GM12872 (cell line): ENCODE measurements at regions not wholly inside any gene's neighbourhood (a gene's known extent, or its start where the extent isn't known, plus 50 kb on each side); places are given as distances from the start of the nearest gene placed in this dataset.

ENCODE experiments used
- TF ChIP-seq, protein P1 (sequence below): IDR thresholded peaks from 3 replicates; pipeline ENCODE4 v1.5.1; 2011; ENCODE audit warnings: low read depth, mild to moderate bottlenecking, low read length, moderate library complexity; ENCODE audit not compliant: insufficient read depth

DNA sequence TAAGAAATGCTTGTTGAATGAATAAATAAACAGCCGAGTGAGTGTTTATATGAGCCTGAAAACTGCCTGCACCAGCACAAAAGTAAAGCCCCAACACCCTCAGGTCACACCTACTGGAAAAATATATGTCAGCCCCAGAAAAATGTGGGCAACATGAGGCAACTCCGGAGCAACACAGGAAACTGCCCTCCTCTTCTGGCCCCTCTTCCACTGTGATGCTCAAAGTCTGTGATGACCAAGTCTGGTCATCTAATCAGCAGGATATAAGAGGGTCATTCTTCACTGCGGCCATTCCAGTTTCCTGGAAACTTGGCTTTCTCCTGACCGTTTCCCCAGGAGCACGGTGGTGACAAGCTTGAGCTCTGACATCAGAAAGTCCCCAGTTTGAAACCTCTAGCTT, 159.6 kb upstream of the PZP start:
- TF ChIP-seq, protein P1, sequence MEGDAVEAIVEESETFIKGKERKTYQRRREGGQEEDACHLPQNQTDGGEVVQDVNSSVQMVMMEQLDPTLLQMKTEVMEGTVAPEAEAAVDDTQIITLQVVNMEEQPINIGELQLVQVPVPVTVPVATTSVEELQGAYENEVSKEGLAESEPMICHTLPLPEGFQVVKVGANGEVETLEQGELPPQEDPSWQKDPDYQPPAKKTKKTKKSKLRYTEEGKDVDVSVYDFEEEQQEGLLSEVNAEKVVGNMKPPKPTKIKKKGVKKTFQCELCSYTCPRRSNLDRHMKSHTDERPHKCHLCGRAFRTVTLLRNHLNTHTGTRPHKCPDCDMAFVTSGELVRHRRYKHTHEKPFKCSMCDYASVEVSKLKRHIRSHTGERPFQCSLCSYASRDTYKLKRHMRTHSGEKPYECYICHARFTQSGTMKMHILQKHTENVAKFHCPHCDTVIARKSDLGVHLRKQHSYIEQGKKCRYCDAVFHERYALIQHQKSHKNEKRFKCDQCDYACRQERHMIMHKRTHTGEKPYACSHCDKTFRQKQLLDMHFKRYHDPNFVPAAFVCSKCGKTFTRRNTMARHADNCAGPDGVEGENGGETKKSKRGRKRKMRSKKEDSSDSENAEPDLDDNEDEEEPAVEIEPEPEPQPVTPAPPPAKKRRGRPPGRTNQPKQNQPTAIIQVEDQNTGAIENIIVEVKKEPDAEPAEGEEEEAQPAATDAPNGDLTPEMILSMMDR = no peak

DNA sequence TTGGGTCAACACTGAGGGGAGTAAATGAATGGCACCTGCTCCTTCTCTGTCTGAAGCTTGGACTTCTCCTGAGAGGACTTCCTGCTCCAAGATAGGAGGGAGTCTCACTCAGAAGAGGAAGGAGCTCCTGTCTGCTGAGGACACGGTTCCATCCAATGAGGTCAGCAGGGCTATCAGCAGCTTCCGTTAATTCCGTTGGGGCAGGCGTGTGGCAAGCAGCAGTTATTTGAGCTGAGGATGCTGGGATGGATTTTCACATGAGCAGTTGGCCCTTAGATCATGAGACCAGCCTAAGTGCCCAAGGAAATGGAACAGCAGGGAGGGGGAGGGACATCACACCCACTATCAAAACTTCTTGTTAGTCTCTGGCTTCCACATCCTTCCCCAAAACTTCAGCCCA, 159.0 kb upstream of the PZP start:
- TF ChIP-seq, protein P1 = no peak

DNA sequence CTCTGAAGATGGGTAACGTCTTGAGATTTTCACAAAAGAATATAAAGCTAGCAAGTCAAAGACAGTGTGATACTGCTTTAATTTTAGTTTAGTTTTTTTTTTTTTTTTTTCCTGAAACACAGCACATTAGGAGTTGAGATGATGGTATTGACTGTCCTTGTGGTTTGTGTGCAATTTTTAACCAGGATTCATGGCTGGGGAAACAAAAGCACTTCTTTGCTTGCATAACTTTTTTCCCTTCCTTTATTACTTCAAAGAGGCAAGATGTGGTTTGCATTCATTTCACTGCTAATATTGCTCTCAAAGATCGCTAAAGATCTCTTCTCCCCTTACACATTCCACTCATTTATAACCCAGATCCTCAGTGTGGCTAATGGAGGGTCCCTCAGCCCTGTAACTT, 157.1 kb upstream of the PZP start:
- TF ChIP-seq, protein P1 = no peak

DNA sequence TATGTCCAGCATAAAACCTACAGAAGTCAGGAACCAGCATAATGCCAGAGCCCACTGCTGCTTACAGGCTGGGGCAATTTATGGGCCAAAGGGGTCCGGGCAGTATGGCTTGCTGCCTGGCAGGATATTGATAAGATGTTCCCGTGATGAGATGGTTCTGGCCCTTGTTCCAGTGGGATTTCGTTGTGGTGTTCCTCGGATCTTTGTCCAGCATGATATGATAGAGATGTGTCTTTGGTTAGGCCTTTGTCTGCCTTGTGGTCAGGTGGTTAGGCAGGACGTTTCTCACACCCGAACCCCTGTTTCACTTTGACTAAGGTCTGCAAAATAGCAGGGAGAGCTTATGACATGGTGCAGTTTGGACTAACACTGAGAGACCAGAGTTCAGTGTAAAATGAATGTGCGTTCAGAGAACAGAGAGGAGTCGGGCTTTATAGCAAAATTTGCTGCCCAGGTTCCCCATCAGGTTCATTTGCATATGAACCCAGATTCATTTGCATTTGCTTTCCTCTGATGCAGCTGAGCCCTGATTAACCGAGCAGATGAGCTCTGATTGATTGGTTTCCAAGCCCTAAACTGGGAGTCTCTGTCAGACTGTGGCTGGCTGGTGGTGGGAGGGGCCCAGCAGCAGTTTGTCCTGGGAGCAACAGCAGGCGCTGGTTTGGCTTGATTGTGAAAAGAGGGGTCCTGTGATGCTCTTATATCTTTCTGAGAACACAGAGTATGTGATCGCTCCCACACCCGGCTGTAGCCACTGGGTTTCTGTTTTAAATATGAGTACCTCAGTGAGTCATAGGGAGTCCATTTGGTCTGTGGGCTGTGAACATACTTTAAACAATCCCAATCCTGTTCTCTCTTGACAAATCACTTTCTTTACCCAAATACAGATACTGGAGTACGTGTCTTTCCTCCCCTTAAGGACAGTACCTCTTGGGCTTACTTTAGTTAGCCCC, 156.3 kb upstream of the PZP start:
- TF ChIP-seq, protein P1 = no peak

DNA sequence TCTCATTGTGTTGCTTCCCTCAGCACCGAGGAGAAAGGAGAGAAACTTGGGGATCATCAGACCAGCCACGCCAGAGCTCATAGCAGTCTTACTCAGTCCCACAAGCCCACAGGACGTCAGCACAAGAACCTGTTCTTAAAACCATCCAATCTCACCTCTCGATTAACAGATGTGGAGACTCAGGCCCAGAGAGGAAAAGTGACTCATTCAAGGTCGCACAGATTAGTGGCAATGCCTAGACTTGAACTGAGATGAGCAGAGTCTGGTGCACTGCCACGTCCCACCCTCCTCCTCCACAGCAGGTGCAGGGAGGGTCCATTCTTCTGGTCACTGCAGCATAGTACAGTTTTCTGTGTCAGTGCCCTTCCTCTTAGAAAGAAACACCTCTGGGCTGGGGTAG, 154.9 kb upstream of the PZP start:
- TF ChIP-seq, protein P1 = no peak

DNA sequence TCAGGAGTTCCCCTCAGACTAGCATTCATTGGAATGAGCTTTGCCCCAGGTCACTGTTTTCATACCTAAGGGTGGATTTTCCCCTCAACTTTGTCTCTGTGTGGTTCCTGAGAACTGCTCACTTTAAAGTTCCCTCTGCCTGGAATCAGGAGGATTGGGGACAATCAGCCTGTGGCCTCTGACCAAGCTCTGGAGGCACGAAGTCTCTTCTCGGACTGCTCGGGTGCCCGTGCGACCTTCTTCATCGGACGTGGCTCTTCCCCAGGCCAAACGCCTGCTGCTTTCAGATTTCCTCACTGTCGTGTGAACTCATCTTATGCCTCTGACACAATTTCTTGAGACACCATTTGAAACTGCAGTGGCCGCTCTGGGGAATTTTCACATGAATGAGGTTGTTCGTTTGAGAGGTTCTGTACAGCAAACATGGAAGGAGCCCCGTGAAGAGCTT, 153.7 kb upstream of the PZP start:
- TF ChIP-seq, protein P1 = no peak

DNA sequence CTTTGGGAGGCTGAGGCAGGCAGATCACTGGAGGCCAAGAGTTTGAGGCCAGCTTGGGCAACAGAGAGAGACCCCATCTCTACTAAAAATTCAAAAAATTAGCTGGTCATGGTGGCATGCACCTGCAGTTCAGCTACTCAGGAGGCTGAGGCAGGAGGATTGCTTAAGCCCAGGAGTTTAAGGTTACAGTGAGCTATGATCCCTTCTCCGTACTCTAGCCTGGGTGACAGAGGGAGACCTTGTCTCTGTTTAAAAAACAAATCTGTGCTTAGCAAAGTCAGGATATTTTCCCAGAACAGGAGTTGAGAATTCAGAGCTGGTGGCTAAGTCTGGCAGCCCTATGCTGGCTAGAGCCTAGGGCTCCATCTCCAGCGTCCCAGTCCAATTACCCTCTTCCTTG, 142.9 kb upstream of the PZP start:
- TF ChIP-seq, protein P1 = no peak
